ENCODE measurements at regions not wholly inside any gene's neighbourhood (a gene's known extent, or its start where the extent isn't known, plus 50 kb on each side); places are given as distances from the start of the nearest gene placed in this dataset.

GRCh38 chr15:97456521-97457202, 503.8 kb upstream of the ARRDC4 start:
- no peak for TF ChIP-seq CTCF (IDR thresholded peaks at IDR 0.05; ENCODE audit: control insufficient read depth, insufficient read depth, low read depth, low read length, missing control alignments)
- H3K4me3 ChIP-seq (ENCODE audit: control insufficient read depth, low read depth, low read length) = no peak overlapping the region
- no peak for DNase-seq (ENCODE audit: low read depth)

GRCh38 chr15:97457203-97457847, 503.2 kb upstream of the ARRDC4 start:
- H3K4me3 ChIP-seq (ENCODE audit: control insufficient read depth, low read depth, low read length) = no peak overlapping the region
- DNase-seq (ENCODE audit: low read depth) = no peak
- no peak for TF ChIP-seq CTCF (IDR thresholded peaks at IDR 0.05; ENCODE audit: control insufficient read depth, insufficient read depth, low read depth, low read length, missing control alignments)

GRCh38 chr15:97459771-97460170, 500.7 kb upstream of the ARRDC4 start:
- no peak for DNase-seq (ENCODE audit: low read depth)
- H3K4me3 ChIP-seq (ENCODE audit: control insufficient read depth, low read depth, low read length) = no peak overlapping the region
- TF ChIP-seq CTCF (IDR thresholded peaks at IDR 0.05; ENCODE audit: control insufficient read depth, insufficient read depth, low read depth, low read length, missing control alignments) = no peak

GRCh38 chr15:97461226-97461625, 499.3 kb upstream of the ARRDC4 start:
- TF ChIP-seq CTCF (IDR thresholded peaks at IDR 0.05; ENCODE audit: control insufficient read depth, insufficient read depth, low read depth, low read length, missing control alignments) = no peak

GRCh38 chr15:97463696-97464095, 496.8 kb upstream of the ARRDC4 start:
- no peak for DNase-seq (ENCODE audit: low read depth)
- H3K4me3 ChIP-seq (ENCODE audit: control insufficient read depth, low read depth, low read length) = no peak overlapping the region
- TF ChIP-seq CTCF (IDR thresholded peaks at IDR 0.05; ENCODE audit: control insufficient read depth, insufficient read depth, low read depth, low read length, missing control alignments) = no peak

More at GRCh38 chr15:97461226-97461625, 499.3 kb upstream of the ARRDC4 start:
- no peak overlapping the region for H3K4me3 ChIP-seq (ENCODE audit: control insufficient read depth, low read depth, low read length)
- DNase-seq (ENCODE audit: low read depth) = no peak

- DNase-seq (ENCODE audit: low read depth) = no peak
- TF ChIP-seq CTCF (IDR thresholded peaks at IDR 0.05; ENCODE audit: control insufficient read depth, insufficient read depth, low read depth, low read length, missing control alignments) = no peak
These were observed 490.1 kb upstream of the ARRDC4 start for GRCh38 chr15:97470417-97470816.

More at GRCh38 chr15:97470417-97470816, 490.1 kb upstream of the ARRDC4 start:
- H3K4me3 ChIP-seq (ENCODE audit: control insufficient read depth, low read depth, low read length) = no peak overlapping the region

Measured in AG09309 (cell line).